ENCODE measurements at regions not wholly inside any gene's neighbourhood (a gene's known extent, or its start where the extent isn't known, plus 50 kb on each side); places are given as distances from the start of the nearest gene placed in this dataset.

- Histone ChIP-seq H3K27ac (ENCODE audit: low read depth in 2 of 2, low read length in 1 of 2) (no peak overlapping the region), H3K9ac (no peak overlapping the region), H2AFZ (ENCODE audit: low read depth) (no peak overlapping the region), H3K9me3 (no peaks in the 10 kb centered on the region), H4K20me1 (ENCODE audit: insufficient read depth) (no peaks in the 10 kb centered on the region), H3K79me2 (ENCODE audit: insufficient read depth) (no peaks in the 10 kb centered on the region), H3K36me3 (replicated peaks in 1 of 2; ENCODE audit: control insufficient read depth in 1 of 2, insufficient read depth in 2 of 2, low read length in 1 of 2) (no peaks in the 10 kb centered on the region), H3K27me3 (ENCODE audit: insufficient read depth) (no peaks in the 10 kb centered on the region), H3K4me3 (ENCODE audit: low read depth in 2 of 2, low read length in 1 of 2) (no peak overlapping the region), H3F3A (replicated peaks; ENCODE audit: insufficient read depth) (no peaks in the 10 kb centered on the region), H3K4me2 (no peak overlapping the region), H3K9me2 (no peaks in the 10 kb centered on the region), H3K4me1 (ENCODE audit: control insufficient read depth in 1 of 2, insufficient read depth in 2 of 2, low read depth in 1 of 2, low read length in 1 of 2) (no peaks in the 10 kb centered on the region; a peak in 1 of 4 replicates)
- 35% methylated on average over 1 of the region's 1 CpG for WGBS (ENCODE audit: low lambda C conversion rate)
- DNase-seq = no peak
- TF ChIP-seq FOXJ3 (CRISPR knock-in tag; IDR thresholded peaks at IDR 0.05) = no peak
- TF ChIP-seq GATA2 (CRISPR knock-in tag; IDR thresholded peaks at IDR 0.05) = no peak
- no peak for TF ChIP-seq USF1 (IDR thresholded peaks at IDR 0.05; ENCODE audit: borderline replicate concordance, low read depth)
- TF ChIP-seq YY1 (IDR thresholded peaks at IDR 0.05; ENCODE audit: low read depth) = no peak
- TF ChIP-seq TEAD4 (IDR thresholded peaks at IDR 0.05; ENCODE audit: borderline replicate concordance, insufficient read depth) = no peak
- no peak for TF ChIP-seq JUND (IDR thresholded peaks at IDR 0.05)
- TF ChIP-seq EZH2phosphoT487 (IDR thresholded peaks at IDR 0.05; ENCODE audit: borderline replicate concordance, low read depth) = no peak
- no peak for TF ChIP-seq POLR2AphosphoS5 (IDR thresholded peaks at IDR 0.05; ENCODE audit: low read depth, low read length)
- no peak for TF ChIP-seq TCF12 (IDR thresholded peaks at IDR 0.05)
- TF ChIP-seq REST (IDR thresholded peaks at IDR 0.05; ENCODE audit: low read depth, low read length) = no peak
- TF ChIP-seq FOSL2 (IDR thresholded peaks at IDR 0.05; ENCODE audit: borderline replicate concordance, low read depth) = no peak
- no peak for TF ChIP-seq RAD21 (IDR thresholded peaks at IDR 0.05; ENCODE audit: low read length)
- no peak for TF ChIP-seq SIN3A (IDR thresholded peaks at IDR 0.05; ENCODE audit: borderline replicate concordance, low read depth, low read length)
- TF ChIP-seq, protein P1, sequence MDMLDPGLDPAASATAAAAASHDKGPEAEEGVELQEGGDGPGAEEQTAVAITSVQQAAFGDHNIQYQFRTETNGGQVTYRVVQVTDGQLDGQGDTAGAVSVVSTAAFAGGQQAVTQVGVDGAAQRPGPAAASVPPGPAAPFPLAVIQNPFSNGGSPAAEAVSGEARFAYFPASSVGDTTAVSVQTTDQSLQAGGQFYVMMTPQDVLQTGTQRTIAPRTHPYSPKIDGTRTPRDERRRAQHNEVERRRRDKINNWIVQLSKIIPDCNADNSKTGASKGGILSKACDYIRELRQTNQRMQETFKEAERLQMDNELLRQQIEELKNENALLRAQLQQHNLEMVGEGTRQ (IDR thresholded peaks at IDR 0.05; ENCODE audit: borderline replicate concordance, low read depth, low read length) = no peak
- TF ChIP-seq TAF1 (IDR thresholded peaks at IDR 0.05; ENCODE audit: borderline replicate concordance, low read depth, low read length) = no peak
- TF ChIP-seq, protein P2, sequence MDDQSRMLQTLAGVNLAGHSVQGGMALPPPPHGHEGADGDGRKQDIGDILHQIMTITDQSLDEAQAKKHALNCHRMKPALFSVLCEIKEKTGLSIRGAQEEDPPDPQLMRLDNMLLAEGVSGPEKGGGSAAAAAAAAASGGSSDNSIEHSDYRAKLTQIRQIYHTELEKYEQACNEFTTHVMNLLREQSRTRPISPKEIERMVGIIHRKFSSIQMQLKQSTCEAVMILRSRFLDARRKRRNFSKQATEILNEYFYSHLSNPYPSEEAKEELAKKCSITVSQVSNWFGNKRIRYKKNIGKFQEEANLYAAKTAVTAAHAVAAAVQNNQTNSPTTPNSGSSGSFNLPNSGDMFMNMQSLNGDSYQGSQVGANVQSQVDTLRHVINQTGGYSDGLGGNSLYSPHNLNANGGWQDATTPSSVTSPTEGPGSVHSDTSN (IDR thresholded peaks at IDR 0.05) = no peak
- no peak for TF ChIP-seq NRF1 (IDR thresholded peaks at IDR 0.05; ENCODE audit: low read depth, low read length)
- POLR2A ChIA-PET = no interaction called here
- CTCF ChIA-PET = interaction anchor here (0.7 kb wide), 1 partner anchor 25 kb away, joined by 3 read pairs; no protein-coding TSS in a partner anchor
Measured at GRCh38 chr4:19512086-19512485, 739.6 kb upstream of the SLIT2 start.

Data from SK-N-SH (cell line).